GM19397 (cell line): ENCODE measurements at regions not wholly inside any gene's neighbourhood (a gene's known extent, or its start where the extent isn't known, plus 50 kb on each side); places are given as distances from the start of the nearest gene placed in this dataset.

Source experiments
- ATAC-seq: cut with Tn5 transposase; IDR thresholded peaks from one replicate; pipeline ENCODE4 v1.9.1; 2021; ENCODE audit warnings: mild to moderate bottlenecking, moderate library complexity; ENCODE audit not compliant: unreplicated experiment

- peak; percentile 76 for ATAC-seq
These were observed 87.2 kb downstream of the PTTG1 start for GRCh38 chr5:160508780-160509361.

- ATAC-seq: no peak
These were observed 89.8 kb downstream of the PTTG1 start for GRCh38 chr5:160511280-160511929.
